ENCODE measurements at regions not wholly inside any gene's neighbourhood (a gene's known extent, or its start where the extent isn't known, plus 50 kb on each side); places are given as distances from the start of the nearest gene placed in this dataset.
"Not testable (repeated sequence)": the region's sequence is repeated elsewhere in the genome, so short reads cannot be mapped to it uniquely, and the experiment has no call there.

DNA sequence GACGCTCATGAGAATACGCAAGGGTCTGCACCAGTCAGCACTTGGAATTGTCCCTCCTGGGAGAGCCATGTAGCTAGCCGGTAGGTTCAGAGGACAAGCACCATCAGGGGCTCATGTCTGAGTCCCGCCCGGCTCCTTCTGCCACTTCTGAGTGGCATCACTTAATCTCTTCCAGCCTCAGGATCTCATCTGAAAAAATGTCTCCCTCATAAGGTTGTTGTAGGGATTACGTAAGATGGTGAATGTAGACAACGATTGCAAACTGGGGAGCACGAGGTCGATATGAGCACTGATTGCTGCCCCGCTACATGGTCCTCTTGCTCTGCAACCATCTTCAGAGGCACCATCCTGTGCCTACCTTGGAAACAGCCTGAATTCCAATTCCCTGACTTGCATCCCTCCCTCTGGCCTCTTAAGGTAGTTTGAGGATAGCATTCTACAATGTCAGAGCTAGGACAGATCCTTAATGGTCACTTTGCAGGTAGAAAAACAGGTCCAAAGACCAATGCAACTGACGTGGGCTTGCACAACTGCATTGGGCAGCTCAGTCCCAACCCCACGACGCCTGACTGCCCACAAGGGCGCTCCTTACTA is 115.8 kb upstream of the TMEM45B start:
- no peak for DNase-seq (ENCODE audit: low spot score)

DNA sequence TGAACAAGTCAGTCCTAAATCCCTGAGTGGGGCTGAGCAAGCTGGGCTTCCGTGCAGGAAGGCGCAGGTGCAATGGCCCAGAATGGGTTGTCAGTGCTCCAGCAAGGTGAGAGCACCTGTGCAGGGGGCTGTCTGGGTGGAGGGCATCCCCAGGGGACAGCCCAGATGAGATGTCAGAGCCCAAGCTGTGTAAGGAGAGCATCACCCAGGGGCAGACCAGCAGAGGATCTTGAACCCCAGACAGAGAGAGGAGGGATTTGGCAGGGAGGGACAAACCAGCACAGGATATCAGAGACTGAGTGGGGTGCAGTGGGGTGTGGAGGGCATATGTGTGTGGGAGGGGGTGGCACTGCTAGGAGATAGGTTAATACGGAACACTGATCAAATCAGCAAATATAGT is 114.9 kb upstream of the TMEM45B start:
- DNase-seq (ENCODE audit: low spot score), result no peak

DNA sequence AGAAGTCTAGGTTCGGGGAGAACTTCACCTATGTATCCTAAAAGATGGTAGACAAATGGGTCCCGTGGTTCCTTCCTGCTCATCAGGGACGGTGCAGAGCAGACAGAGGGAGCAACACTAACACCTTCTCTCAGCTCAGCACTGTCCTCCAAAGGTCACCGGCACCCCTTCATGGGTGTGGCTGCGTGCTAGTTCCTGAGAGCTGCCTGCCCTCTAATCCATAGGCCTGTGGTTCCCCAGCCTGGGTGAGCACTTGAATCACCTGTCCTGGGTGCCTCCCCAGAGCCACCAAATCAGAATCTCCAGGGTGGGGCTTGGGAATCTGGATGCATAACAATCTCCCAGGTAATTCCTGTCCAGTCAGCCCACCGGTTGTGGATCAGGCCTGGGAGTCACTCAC is 113.9 kb upstream of the TMEM45B start:
- DNase-seq (ENCODE audit: low spot score), result no peak

DNA sequence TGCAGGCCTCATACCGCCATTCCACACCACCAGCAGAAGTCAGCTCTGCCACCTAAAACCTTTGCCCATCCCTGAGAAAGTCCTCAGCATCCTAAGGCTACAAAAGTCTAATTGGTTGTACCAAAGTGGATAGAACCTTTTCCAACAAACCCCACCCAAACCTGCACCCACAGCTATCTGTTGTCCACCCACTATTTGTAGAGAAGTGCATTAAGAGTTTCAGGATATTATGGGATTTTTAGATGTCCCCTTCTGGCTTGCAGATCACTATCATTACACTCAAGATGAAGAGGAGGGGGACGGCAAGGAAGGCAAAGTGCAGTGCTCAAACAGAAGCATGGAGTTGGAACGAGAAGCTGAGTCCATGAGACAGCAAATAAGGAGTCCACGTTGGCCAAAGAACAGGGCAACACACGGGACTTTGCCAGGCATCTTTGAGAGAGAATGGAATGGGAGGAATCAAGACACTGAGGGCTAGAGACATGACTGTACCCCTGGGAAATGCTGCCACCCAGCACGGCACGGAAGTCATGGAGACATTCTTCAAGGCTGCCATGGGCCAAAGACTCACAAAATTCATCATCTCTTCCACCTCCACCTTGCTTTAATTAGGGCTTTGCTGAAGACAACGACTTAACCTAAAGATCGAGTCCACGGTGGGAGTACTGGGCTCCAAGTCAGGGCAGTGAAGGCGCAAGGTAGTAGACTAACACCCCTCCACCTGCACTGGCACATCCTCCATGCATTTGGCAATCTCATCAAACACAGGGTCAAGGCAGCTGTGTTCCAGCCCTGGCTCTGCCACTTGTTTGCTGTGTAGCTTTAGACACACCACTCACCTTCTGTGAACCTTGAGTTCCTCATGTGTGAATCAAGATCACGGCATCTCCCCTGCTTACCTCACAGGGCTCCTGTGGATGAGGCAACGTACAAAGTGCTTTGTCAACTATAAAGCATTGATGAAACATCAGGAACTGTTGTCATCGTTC is 112.9 kb upstream of the TMEM45B start:
- no peak for DNase-seq (ENCODE audit: low spot score)

- no peak for DNase-seq (ENCODE audit: low spot score)
These were observed 111.8 kb upstream of the TMEM45B start for GRCh38 chr11:129703846-129704245.

DNA sequence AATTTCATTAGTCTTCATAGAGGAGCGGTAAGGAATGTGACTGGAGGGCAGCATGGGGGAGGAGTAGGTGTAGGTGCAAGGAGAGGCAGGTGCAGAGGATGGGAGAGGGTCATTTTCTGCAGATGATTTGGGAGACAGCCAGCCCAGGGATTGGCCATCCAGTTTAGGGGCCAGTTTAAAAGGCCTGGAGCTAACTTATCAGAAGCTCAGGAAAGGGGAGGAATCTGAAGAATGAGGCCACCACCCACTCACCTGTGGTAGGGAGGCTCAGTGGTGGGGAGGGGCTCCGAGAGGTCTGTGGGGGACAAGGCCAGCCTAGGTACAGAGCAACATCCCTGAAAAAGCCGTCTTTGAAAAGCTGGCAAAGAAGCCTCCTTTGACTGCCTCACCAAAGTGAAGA is 110.8 kb upstream of the TMEM45B start:
- DNase-seq (ENCODE audit: low spot score), result no peak

DNA sequence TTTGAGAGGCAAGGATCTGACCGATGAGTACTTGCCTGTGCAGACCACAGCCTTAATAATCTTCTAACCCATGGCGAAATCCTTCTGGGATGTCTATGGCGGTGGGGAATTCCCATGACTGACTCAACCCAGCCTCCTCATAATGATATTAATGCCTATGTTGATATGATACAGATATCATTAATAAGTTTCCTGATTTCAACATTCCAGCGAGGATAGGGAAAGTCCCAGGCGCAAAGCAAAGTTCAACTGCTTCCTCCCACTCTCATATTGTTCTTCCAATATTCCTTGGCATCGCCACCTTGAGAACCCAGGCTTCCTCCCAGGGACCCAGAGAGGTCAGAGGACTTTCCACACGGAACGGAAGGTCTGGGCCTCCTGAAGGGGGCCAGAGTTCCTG is 110.3 kb upstream of the TMEM45B start:
- DNase-seq (ENCODE audit: low spot score), result no peak

- DNase-seq (ENCODE audit: low spot score), result no peak
These were observed 109.7 kb upstream of the TMEM45B start for GRCh38 chr11:129705933-129706332.

- DNase-seq (ENCODE audit: low spot score), result no peak
These were observed 105.7 kb upstream of the TMEM45B start for GRCh38 chr11:129709801-129710398.

GRCh38 chr11:129710423-129710822 is 105.2 kb upstream of the TMEM45B start:
- no peak for DNase-seq (ENCODE audit: low spot score)

GRCh38 chr11:129711760-129712159 is 103.9 kb upstream of the TMEM45B start:
- DNase-seq (ENCODE audit: low spot score), result no peak

GRCh38 chr11:129712486-129713240 is 103.0 kb upstream of the TMEM45B start:
- not testable (repeated sequence) for DNase-seq (ENCODE audit: low spot score)

GRCh38 chr11:129719037-129719436 is 96.6 kb upstream of the TMEM45B start:
- DNase-seq (ENCODE audit: low spot score), result no peak

- DNase-seq (ENCODE audit: low spot score), result no peak
These were observed 95.5 kb upstream of the TMEM45B start for GRCh38 chr11:129720156-129720555.

- no peak for DNase-seq (ENCODE audit: low spot score)
These were observed 94.7 kb upstream of the TMEM45B start for GRCh38 chr11:129720994-129721393.

- DNase-seq (ENCODE audit: low spot score), result no peak
These were observed 94.0 kb upstream of the TMEM45B start for GRCh38 chr11:129721685-129722084.

DNA sequence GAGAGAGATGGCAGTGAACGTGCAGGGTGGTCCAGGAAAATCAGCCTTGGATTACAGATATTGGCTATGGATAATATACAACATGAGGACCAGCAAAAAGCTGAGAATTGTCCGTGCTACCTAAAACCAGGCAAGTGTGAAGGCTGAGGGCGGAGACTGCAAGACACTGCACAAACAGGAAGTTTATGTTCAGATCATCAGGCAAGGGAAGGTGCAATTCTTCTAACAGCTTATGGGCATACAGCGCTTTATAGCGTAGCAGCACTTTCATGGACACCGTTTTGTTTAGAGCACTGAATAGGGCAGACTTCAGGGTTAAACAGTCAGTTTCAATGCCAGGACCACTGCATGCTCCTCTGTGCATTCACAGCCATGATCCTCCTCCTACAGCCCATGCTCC is 93.1 kb upstream of the TMEM45B start:
- DNase-seq (ENCODE audit: low spot score), result no peak

- DNase-seq (ENCODE audit: low spot score), result no peak
These were observed 92.4 kb upstream of the TMEM45B start for GRCh38 chr11:129723146-129723760.

- no peak for DNase-seq (ENCODE audit: low spot score)
These were observed 91.9 kb upstream of the TMEM45B start for GRCh38 chr11:129723761-129724162.

- no peak for DNase-seq (ENCODE audit: low spot score)
These were observed 90.8 kb upstream of the TMEM45B start for GRCh38 chr11:129724866-129725265.

- DNase-seq (ENCODE audit: low spot score), result no peak
These were observed 89.5 kb upstream of the TMEM45B start for GRCh38 chr11:129726179-129726578.

GRCh38 chr11:129728581-129728980 is 87.1 kb upstream of the TMEM45B start:
- DNase-seq (ENCODE audit: low spot score), result no peak
